Mesenchymal stem cell (in vitro differentiated cells and primary cell): ENCODE measurements at regions not wholly inside any gene's neighbourhood (a gene's known extent, or its start where the extent isn't known, plus 50 kb on each side); places are given as distances from the start of the nearest gene placed in this dataset.

Experiments used
- DNase-seq: peaks from one replicate; pipeline ENCODE4 v3.0.0-alpha.2; 2013
- H2AFZ ChIP-seq: one replicate; pipeline ENCODE4 v1.6.1; 2013; ENCODE audit warnings: low read depth, mild to moderate bottlenecking, control low read depth, inconsistent platforms, low read length, moderate library complexity
- H2AK5ac ChIP-seq: 2 replicates; pipeline ENCODE4 v1.6.1; 2013; ENCODE audit warnings: low read length, moderate library complexity, mild to moderate bottlenecking, inconsistent platforms; ENCODE audit not compliant: severe bottlenecking
- H2BK120ac ChIP-seq: one replicate; pipeline ENCODE4 v1.6.1; 2013; ENCODE audit warnings: low read depth, mild to moderate bottlenecking, inconsistent platforms, low read length, moderate library complexity
- H2BK12ac ChIP-seq, 2 experiments: one replicate each; pipeline ENCODE4 v1.6.1; 2013; ENCODE audit warnings: inconsistent platforms in 2 of 2, low read length in 2 of 2, mild to moderate bottlenecking in 2 of 2, moderate library complexity in 2 of 2, control low read depth in 1 of 2
- H2BK15ac ChIP-seq: one replicate; pipeline ENCODE4 v1.6.1; 2013; ENCODE audit warnings: mild to moderate bottlenecking, low read depth, inconsistent platforms; ENCODE audit not compliant: poor library complexity, severe bottlenecking
- H2BK5ac ChIP-seq: 2 replicates; pipeline ENCODE4 v1.6.1; 2013; ENCODE audit warnings: low read depth, mild to moderate bottlenecking, low read length, control low read depth, inconsistent platforms; ENCODE audit not compliant: poor library complexity, severe bottlenecking
- H3K14ac ChIP-seq, 2 experiments: one replicate each; pipeline ENCODE4 v1.6.1; 2013; ENCODE audit warnings: inconsistent platforms in 2 of 2, low read length in 2 of 2, control low read depth in 1 of 2, mild to moderate bottlenecking in 1 of 2, moderate library complexity in 1 of 2
- H3K18ac ChIP-seq, 2 experiments: one replicate each; pipeline ENCODE4 v1.6.1; 2013; ENCODE audit warnings: inconsistent platforms in 2 of 2, low read length in 2 of 2, control low read depth in 1 of 2, low read depth in 1 of 2, mild to moderate bottlenecking in 1 of 2
- H3K23ac ChIP-seq, 2 experiments: one replicate each; pipeline ENCODE4 v1.6.1; 2013; ENCODE audit warnings: inconsistent platforms in 2 of 2, low read length in 2 of 2, mild to moderate bottlenecking in 2 of 2, moderate library complexity in 2 of 2, control low read depth in 1 of 2
- H3K27ac ChIP-seq: 2 replicates; pipeline ENCODE4 v1.5.1; 2013; ENCODE audit warnings: mild to moderate bottlenecking, moderate library complexity, low read length, control low read depth, inconsistent platforms; ENCODE audit not compliant: poor library complexity, severe bottlenecking
- H3K27me3 ChIP-seq, 2 experiments: 2 replicates each; pipeline versions ENCODE4 v1.6.1 to v1.7.0; 2013; ENCODE audit warnings: low read length in 2 of 2, mild to moderate bottlenecking in 2 of 2, moderate library complexity in 2 of 2, control low read depth in 1 of 2, inconsistent platforms in 1 of 2; ENCODE audit not compliant: control insufficient read depth in 1 of 2, insufficient read depth in 1 of 2
- H3K36me3 ChIP-seq, 2 experiments: 2 replicates each; pipeline versions ENCODE4 v1.6.1 to v1.7.0; 2013; ENCODE audit warnings: low read length in 2 of 2, control low read depth in 1 of 2, inconsistent platforms in 1 of 2, low read depth in 1 of 2, mild to moderate bottlenecking in 1 of 2; ENCODE audit not compliant: insufficient read depth in 2 of 2, control insufficient read depth in 1 of 2
- H3K4ac ChIP-seq, 2 experiments: one replicate each; pipeline ENCODE4 v1.6.1; 2013; ENCODE audit warnings: inconsistent platforms in 2 of 2, low read length in 2 of 2, mild to moderate bottlenecking in 2 of 2, moderate library complexity in 2 of 2, control low read depth in 1 of 2, low read depth in 1 of 2
- H3K4me1 ChIP-seq: 2 replicates; pipeline ENCODE4 v1.6.1; 2013; ENCODE audit warnings: low read depth, low read length, control low read depth; ENCODE audit not compliant: control insufficient read depth, insufficient read depth
- H3K4me2 ChIP-seq: 2 replicates; pipeline ENCODE4 v1.6.1; 2013; ENCODE audit warnings: low read length, mild to moderate bottlenecking, inconsistent platforms; ENCODE audit not compliant: poor library complexity, severe bottlenecking
- H3K4me3 ChIP-seq, 2 experiments: 2 replicates each; pipeline versions ENCODE4 v1.5.1 to v1.7.0; 2013; ENCODE audit warnings: low read length in 2 of 2, mild to moderate bottlenecking in 2 of 2, control low read depth in 1 of 2, low read depth in 1 of 2; ENCODE audit not compliant: insufficient read depth in 1 of 2
- H3K79me1 ChIP-seq: replicated peaks from 2 replicates; pipeline ENCODE4 v1.6.1; 2013; ENCODE audit warnings: mild to moderate bottlenecking, control low read depth, low read length, inconsistent platforms; ENCODE audit not compliant: poor library complexity, severe bottlenecking
- H3K9ac ChIP-seq: 2 replicates; pipeline ENCODE4 v1.7.0; 2013; ENCODE audit warnings: mild to moderate bottlenecking, low read length, moderate library complexity
- H3K9me3 ChIP-seq: 2 replicates; pipeline ENCODE4 v1.7.0; 2013; ENCODE audit warnings: mild to moderate bottlenecking, low read length; ENCODE audit not compliant: control insufficient read depth
- H4K8ac ChIP-seq: one replicate; pipeline ENCODE4 v1.6.1; 2013; ENCODE audit warnings: inconsistent platforms, mild to moderate bottlenecking, low read length, moderate library complexity
- H4K91ac ChIP-seq: one replicate; pipeline ENCODE4 v1.6.1; 2013; ENCODE audit warnings: mild to moderate bottlenecking, low read length, inconsistent platforms
- WGBS: methylation state at CpG from one replicate; pipeline ENCODE4 v1.1.7; 2013; ENCODE audit warnings: mixed read lengths; 5-methylcytosine and 5-hydroxymethylcytosine counted together

- peaks cover 3% of the 10 kb centered on the region for H3K4me1 ChIP-seq
- H3K18ac ChIP-seq, result no peak overlapping the region
- H4K91ac ChIP-seq, result no peak overlapping the region
- H3K4me2 ChIP-seq, result no peak overlapping the region
- H2BK15ac ChIP-seq, result no peak overlapping the region
- no peak overlapping the region for H2AFZ ChIP-seq
- no peak for DNase-seq
- H4K8ac ChIP-seq, result no peak overlapping the region
- 65% methylated on average over 2 of the region's 4 CpGs for WGBS
- no peaks in the 10 kb centered on the region for H3K36me3 ChIP-seq
- H3K27ac ChIP-seq, result no peak overlapping the region
- no peaks in the 10 kb centered on the region for H3K27me3 ChIP-seq
- H3K23ac ChIP-seq, result no peak overlapping the region
- H2BK120ac ChIP-seq, result no peak overlapping the region
- no peaks in the 10 kb centered on the region for H3K79me1 ChIP-seq
- H3K14ac ChIP-seq, result no peak overlapping the region
- no peak overlapping the region for H2BK5ac ChIP-seq
- no peak overlapping the region for H2BK12ac ChIP-seq
- no peak overlapping the region for H3K9ac ChIP-seq
- H3K9me3 ChIP-seq, result no peaks in the 10 kb centered on the region
- H3K4ac ChIP-seq, result no peak overlapping the region
- H3K4me3 ChIP-seq, result no peak overlapping the region
- H2AK5ac ChIP-seq, result no peak overlapping the region
Observed at GRCh38 chr11:115580416-115580815, 76.2 kb upstream of the CADM1 start.

- no peak overlapping the region for H3K9ac ChIP-seq
- no peak overlapping the region for H2BK5ac ChIP-seq
- no peak overlapping the region for H4K91ac ChIP-seq
- 77% methylated on average over 5 of the region's 5 CpGs for WGBS
- no peak overlapping the region for H2AFZ ChIP-seq
- no peaks in the 10 kb centered on the region for H3K9me3 ChIP-seq
- H2BK120ac ChIP-seq, result no peak overlapping the region
- H2BK15ac ChIP-seq, result no peak overlapping the region
- H3K23ac ChIP-seq, result no peak overlapping the region
- H3K14ac ChIP-seq, result no peak overlapping the region
- DNase-seq, result peak; percentile 1
- H3K18ac ChIP-seq, result no peak overlapping the region
- H3K27ac ChIP-seq, result no peak overlapping the region
- H3K4me3 ChIP-seq, result no peak overlapping the region
- H2AK5ac ChIP-seq, result no peak overlapping the region
- peaks cover 3% of the 10 kb centered on the region for H3K4me1 ChIP-seq
- H3K4ac ChIP-seq, result no peak overlapping the region
- H3K79me1 ChIP-seq, result no peaks in the 10 kb centered on the region
- no peaks in the 10 kb centered on the region for H3K36me3 ChIP-seq
- no peak overlapping the region for H4K8ac ChIP-seq
- no peak overlapping the region for H2BK12ac ChIP-seq
- no peak overlapping the region for H3K4me2 ChIP-seq
- H3K27me3 ChIP-seq, result peaks cover 0 to 3% of the 10 kb centered on the region in 2 experiments
Observed at GRCh38 chr11:115579181-115579825, 75.1 kb upstream of the CADM1 start.

- no peaks in the 10 kb centered on the region for H3K79me1 ChIP-seq
- H3K9ac ChIP-seq, result no peak overlapping the region
- H2BK120ac ChIP-seq, result no peak overlapping the region
- H3K4me3 ChIP-seq, result no peak overlapping the region
- H4K91ac ChIP-seq, result no peak overlapping the region
- DNase-seq, result no peak
- H4K8ac ChIP-seq, result no peak overlapping the region
- no peak overlapping the region for H2BK5ac ChIP-seq
- H3K18ac ChIP-seq, result no peak overlapping the region
- H3K4me2 ChIP-seq, result no peak overlapping the region
- H3K27ac ChIP-seq, result no peak overlapping the region
- H2AK5ac ChIP-seq, result no peak overlapping the region
- H2BK15ac ChIP-seq, result peak overlapping the region; percentile 55
- no peak overlapping the region for H2AFZ ChIP-seq
- H3K4me1 ChIP-seq, result peaks cover 3% of the 10 kb centered on the region
- H3K4ac ChIP-seq, result no peak overlapping the region
- no peak overlapping the region for H3K14ac ChIP-seq
- H3K23ac ChIP-seq, result no peak overlapping the region
- H3K36me3 ChIP-seq, result no peaks in the 10 kb centered on the region
- peaks cover 0 to 3% of the 10 kb centered on the region in 2 experiments for H3K27me3 ChIP-seq
- H2BK12ac ChIP-seq, result no peak overlapping the region
- H3K9me3 ChIP-seq, result no peaks in the 10 kb centered on the region
Observed at GRCh38 chr11:115578275-115578674, 74.1 kb upstream of the CADM1 start.

GRCh38 chr11:115577701-115578100 is 73.5 kb upstream of the CADM1 start:
- Histone ChIP-seq H3K27ac (no peak overlapping the region), H3K14ac (peak overlapping the region in 1 of 2 experiments; percentile 35), H3K79me1 (no peaks in the 10 kb centered on the region), H3K9ac (no peak overlapping the region), H3K4ac (no peak overlapping the region), H3K18ac (no peak overlapping the region), H3K4me2 (no peak overlapping the region), H2BK5ac (no peak overlapping the region), H2BK120ac (no peak overlapping the region), H3K23ac (no peak overlapping the region), H3K4me1 (peaks cover 3% of the 10 kb centered on the region), H2BK12ac (no peak overlapping the region), H2AFZ (no peak overlapping the region), H2AK5ac (no peak overlapping the region), H3K36me3 (no peaks in the 10 kb centered on the region), H4K91ac (no peak overlapping the region), H4K8ac (no peak overlapping the region), H3K27me3 (peaks cover 0 to 3% of the 10 kb centered on the region in 2 experiments), H2BK15ac (no peak overlapping the region), H3K9me3 (no peaks in the 10 kb centered on the region), H3K4me3 (no peak overlapping the region)
- no peak for DNase-seq
- WGBS, result 79% methylated on average over 3 of the region's 3 CpGs
